ENCODE measurements at regions not wholly inside any gene's neighbourhood (a gene's known extent, or its start where the extent isn't known, plus 50 kb on each side); places are given as distances from the start of the nearest gene placed in this dataset.

DNA sequence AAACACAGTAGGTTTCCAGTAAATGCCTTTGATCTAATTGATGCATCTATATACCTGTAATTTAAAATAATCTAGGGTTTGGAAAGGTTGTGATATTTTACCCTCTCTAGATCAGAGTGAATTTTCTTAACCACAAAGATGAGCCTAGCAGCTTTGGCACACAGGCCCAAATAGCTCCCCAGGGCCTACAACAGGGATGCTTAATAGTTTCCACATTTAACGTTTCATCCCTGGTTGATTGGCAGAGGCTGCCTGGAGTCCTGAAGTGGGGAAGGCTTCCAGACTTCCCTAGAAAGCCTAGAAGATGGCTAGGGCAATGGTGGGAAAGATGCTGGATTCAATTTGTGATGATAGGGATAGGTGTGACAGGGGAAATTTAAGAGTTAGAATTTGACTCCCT lies 206.6 kb downstream of the NSG2 start:
- ATAC-seq (no peak), DNase-seq (no peak)
- no peaks in the 10 kb centered on the region for H3K36me3 ChIP-seq (ENCODE audit: insufficient read depth in 1 of 2, low read depth in 1 of 2)
- no peak overlapping the region for H3K4me3 ChIP-seq
- no peaks in the 10 kb centered on the region for H3K9me3 ChIP-seq
- 0 to 6% (median 0%) methylated on average over 1 of the region's 1 CpG for WGBS, 3 donors
- no peak for TF ChIP-seq CTCF (IDR thresholded peaks at IDR 0.05)
- no peaks in the 10 kb centered on the region for H3K27me3 ChIP-seq (ENCODE audit: insufficient read depth in 3 of 3, low read length in 2 of 3)
- no peak overlapping the region for H3K27ac ChIP-seq
- intact Hi-C loops (cut with DNase I), result no loop called here
- H3K4me1 ChIP-seq, result no peaks in the 10 kb centered on the region

DNA sequence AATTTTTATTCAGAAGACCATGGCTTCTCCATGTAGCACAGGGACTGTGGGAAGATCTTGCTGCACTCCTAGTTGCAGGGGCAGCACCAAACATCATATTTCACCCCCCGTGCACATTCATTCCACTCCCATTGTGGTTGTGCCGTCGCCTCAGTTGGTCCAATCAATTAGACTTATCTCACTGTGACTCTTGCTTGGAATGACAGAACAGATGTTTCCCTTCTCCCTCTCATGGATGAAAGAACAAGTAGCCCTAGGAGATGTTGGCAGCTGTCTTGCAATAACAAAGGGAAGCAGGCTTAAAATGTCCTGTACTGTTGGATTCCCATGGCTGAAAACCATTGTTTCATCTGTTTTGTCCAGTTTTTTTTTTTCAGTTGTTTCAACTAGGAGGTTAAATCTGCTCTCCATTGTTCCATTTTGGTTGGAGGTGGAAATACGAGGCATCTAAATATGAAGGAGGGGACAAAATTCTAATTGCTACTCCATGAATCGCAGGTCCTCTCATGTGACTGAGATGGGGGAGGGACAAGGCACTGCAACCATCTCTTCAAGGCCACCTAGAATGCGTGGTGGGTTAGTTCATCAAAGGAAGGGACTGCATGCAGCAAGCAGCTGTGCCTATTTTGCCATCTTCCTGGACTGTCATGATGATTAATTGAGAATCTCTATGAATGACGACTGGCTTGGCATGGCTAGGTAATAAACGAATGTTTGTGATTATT lies 214.4 kb downstream of the NSG2 start:
- Histone ChIP-seq H3K4me3 (no peak overlapping the region), H3K4me1 (no peaks in the 10 kb centered on the region), H3K27me3 (ENCODE audit: insufficient read depth in 3 of 3, low read length in 2 of 3) (no peaks in the 10 kb centered on the region), H3K36me3 (ENCODE audit: insufficient read depth in 1 of 2, low read depth in 1 of 2) (no peaks in the 10 kb centered on the region), H3K27ac (no peak overlapping the region), H3K9me3 (no peaks in the 10 kb centered on the region)
- no peak for TF ChIP-seq CTCF (IDR thresholded peaks at IDR 0.05)
- intact Hi-C loops (cut with DNase I), result no loop called here
- DNase-seq (no peak), ATAC-seq (no peak)
- WGBS, 3 donors, result 30 to 44% (median 38%) methylated on average over 8 of the region's 8 CpGs

DNA sequence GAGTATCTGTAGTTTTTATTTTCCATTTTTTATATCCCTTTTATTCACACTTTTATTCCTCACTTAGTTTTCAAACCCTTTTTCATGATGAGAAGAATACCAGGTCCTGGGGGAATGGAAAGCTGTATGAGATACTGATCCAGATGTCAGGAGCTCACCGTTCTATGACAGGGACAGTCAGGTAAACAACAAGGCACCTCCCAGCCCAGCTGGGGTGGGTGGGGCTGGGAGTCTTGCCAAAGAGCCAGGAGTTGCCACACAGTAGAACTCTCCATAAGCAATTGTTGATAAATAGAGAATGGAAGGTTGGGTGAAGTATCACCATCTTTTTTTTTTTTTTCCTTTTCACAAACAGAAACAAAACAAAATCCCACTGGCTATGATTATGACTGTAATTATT lies 225.8 kb downstream of the NSG2 start:
- 29 to 42% (median 32%) methylated on average over 1 of the region's 1 CpG for WGBS, 3 donors

GRCh38 chr5:174272671-174273070 lies 227.2 kb downstream of the NSG2 start:
- intact Hi-C loops (cut with DNase I), result no loop called here
- ATAC-seq, result no peak
- 80 to 92% (median 92%) methylated on average over 2 of the region's 2 CpGs for WGBS, 3 donors
- DNase-seq, result no peak
- Histone ChIP-seq H3K36me3 (ENCODE audit: insufficient read depth in 1 of 2, low read depth in 1 of 2) (no peaks in the 10 kb centered on the region), H3K27me3 (ENCODE audit: insufficient read depth in 3 of 3, low read length in 2 of 3) (no peaks in the 10 kb centered on the region), H3K4me3 (no peak overlapping the region), H3K9me3 (peaks cover 10% of the 10 kb centered on the region), H3K27ac (no peak overlapping the region), H3K4me1 (no peaks in the 10 kb centered on the region)
- no peak for TF ChIP-seq CTCF (IDR thresholded peaks at IDR 0.05)

More for the DNA sequence above, 225.8 kb downstream of the NSG2 start:
- H3K9me3 ChIP-seq, result peaks cover 10% of the 10 kb centered on the region
- no peak overlapping the region for H3K4me3 ChIP-seq
- no peak overlapping the region for H3K27ac ChIP-seq
- no peaks in the 10 kb centered on the region for H3K4me1 ChIP-seq
- H3K36me3 ChIP-seq (ENCODE audit: insufficient read depth in 1 of 2, low read depth in 1 of 2), result no peaks in the 10 kb centered on the region
- intact Hi-C loops (cut with DNase I), result no loop called here
- TF ChIP-seq CTCF (IDR thresholded peaks at IDR 0.05), result no peak
- no peaks in the 10 kb centered on the region for H3K27me3 ChIP-seq (ENCODE audit: insufficient read depth in 3 of 3, low read length in 2 of 3)
- ATAC-seq (no peak), DNase-seq (no peak)

DNA sequence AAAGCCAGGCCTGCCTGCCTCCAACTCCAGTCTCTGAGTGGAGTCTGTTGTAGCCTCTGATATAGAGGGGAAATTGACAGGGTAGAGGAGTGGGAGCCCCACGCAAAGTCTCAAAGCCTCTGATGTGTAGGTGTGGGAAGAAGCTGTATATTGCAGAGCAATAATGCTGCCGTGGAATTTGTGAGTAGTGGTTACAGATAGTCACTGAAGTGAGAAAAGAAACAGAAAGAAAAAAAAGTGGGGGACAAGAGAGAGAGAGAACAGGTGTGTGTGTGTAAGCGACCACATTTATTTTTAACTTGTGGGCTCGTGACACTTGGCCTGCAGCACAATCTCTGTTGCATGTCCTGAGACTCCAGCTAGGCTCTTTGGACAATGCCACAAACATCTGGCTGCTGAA lies 227.8 kb downstream of the NSG2 start:
- Histone ChIP-seq H3K36me3 (ENCODE audit: insufficient read depth in 1 of 2, low read depth in 1 of 2) (no peaks in the 10 kb centered on the region), H3K4me1 (no peaks in the 10 kb centered on the region), H3K27ac (no peak overlapping the region), H3K9me3 (peaks cover 10% of the 10 kb centered on the region), H3K27me3 (ENCODE audit: insufficient read depth in 3 of 3, low read length in 2 of 3) (no peaks in the 10 kb centered on the region), H3K4me3 (no peak overlapping the region)
- DNase-seq (no peak), ATAC-seq (no peak)
- intact Hi-C loops (cut with DNase I), result no loop called here
- WGBS, 3 donors, result 42 to 47% (median 44%) methylated on average over 4 of the region's 4 CpGs
- TF ChIP-seq CTCF (IDR thresholded peaks at IDR 0.05), result no peak

Measured in psoas muscle (tissue), 7 donors.